ENCODE measurements at regions not wholly inside any gene's neighbourhood (a gene's known extent, or its start where the extent isn't known, plus 50 kb on each side); places are given as distances from the start of the nearest gene placed in this dataset.

DNA sequence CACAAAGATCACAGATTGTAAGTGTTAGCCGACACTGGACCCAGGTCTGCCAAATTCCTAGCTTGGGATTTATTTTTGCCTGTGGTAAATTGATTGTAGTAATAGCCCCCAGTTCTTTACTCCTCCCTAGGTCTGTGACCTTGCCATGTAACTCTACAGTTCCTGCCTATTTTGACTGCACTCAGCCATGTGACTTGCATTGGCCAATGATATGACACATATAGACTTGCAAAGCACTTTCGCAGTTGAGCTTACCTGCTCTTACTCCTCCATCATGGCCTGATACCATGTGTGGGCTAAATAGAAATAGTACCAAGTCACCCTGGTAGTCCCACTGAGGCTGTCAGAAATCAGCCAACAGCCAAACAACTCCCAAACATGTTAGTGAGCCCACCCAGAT is 240.3 kb downstream of the DUSP6 start:
- TF ChIP-seq CTCF (IDR thresholded peaks at IDR 0.05): no peak
- TF ChIP-seq, protein P1, sequence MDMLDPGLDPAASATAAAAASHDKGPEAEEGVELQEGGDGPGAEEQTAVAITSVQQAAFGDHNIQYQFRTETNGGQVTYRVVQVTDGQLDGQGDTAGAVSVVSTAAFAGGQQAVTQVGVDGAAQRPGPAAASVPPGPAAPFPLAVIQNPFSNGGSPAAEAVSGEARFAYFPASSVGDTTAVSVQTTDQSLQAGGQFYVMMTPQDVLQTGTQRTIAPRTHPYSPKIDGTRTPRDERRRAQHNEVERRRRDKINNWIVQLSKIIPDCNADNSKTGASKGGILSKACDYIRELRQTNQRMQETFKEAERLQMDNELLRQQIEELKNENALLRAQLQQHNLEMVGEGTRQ (IDR thresholded peaks at IDR 0.05; ENCODE audit: borderline replicate concordance, low read depth, low read length): no peak
- no peak for TF ChIP-seq MAX (IDR thresholded peaks at IDR 0.05; ENCODE audit: low read depth)
- no peak for TF ChIP-seq REST (IDR thresholded peaks at IDR 0.05; ENCODE audit: low read depth, low read length)
- TF ChIP-seq SMC3 (IDR thresholded peaks at IDR 0.05; ENCODE audit: low read depth, low read length): no peak
